ENCODE measurements at regions not wholly inside any gene's neighbourhood (a gene's known extent, or its start where the extent isn't known, plus 50 kb on each side); places are given as distances from the start of the nearest gene placed in this dataset.

DNA sequence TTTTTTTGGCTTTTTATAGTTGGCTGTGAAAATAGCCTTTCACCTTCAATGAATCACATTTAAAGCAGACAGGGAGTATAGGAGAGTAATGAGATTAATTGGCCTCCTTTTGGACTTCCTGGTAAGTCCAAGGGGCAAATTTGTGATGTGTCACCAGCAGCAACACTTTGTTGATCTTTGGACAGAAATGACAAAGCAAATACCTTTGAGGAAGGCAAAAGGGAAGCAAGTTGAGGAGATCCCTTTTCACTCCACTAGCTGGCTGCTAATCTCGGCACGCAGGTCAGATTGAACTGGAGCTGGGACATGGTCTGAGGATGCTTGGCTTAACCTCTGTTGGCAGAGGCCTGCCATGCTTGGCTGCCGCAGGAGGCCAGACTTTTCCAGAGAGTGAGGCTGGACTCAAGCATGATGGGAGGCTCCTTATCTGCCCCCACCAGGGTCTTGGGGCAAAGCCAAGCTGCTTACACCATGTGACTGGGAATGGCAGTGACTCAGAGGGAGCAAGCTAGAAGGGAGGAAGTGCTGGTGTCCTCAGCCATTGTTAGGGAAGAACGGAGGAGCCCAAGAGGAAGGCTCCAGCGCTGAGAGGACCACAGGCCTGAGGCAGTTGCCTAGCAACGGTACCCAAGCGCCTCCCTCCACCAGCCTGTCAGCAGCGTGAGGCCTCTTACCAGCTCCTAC, 174.5 kb upstream of the MAP1B start:
- Histone ChIP-seq H2AFZ (ENCODE audit: insufficient read depth, low read length, poor library complexity) (no peak overlapping the region), H2AK5ac (ENCODE audit: low read length) (no peak overlapping the region), H3K9me3 (ENCODE audit: insufficient read depth, low read depth, low read length) (no peaks in the 10 kb centered on the region), H2BK12ac (ENCODE audit: low read length) (no peak overlapping the region), H4K12ac (ENCODE audit: low read depth, low read length) (no peak overlapping the region), H3K14ac (ENCODE audit: low read length) (no peak overlapping the region), H4K8ac (ENCODE audit: low read depth, low read length) (no peak overlapping the region), H3K9ac (ENCODE audit: low read length) (no peak overlapping the region), H4K91ac (ENCODE audit: low read depth, low read length) (no peak overlapping the region), H3K4me2 (ENCODE audit: low read length) (no peak overlapping the region), H3K36me3 (ENCODE audit: control insufficient read depth in 1 of 2, insufficient read depth in 2 of 2, low read length in 2 of 2) (no peaks in the 10 kb centered on the region), H3K4ac (ENCODE audit: low read depth, low read length) (no peak overlapping the region), H3K4me3 (ENCODE audit: low read depth, low read length) (no peak overlapping the region), H3K4me1 (ENCODE audit: control insufficient read depth in 1 of 2, insufficient read depth in 2 of 2, low read length in 2 of 2) (no peaks in the 10 kb centered on the region), H3K27me3 (ENCODE audit: insufficient read depth, low read length) (no peaks in the 10 kb centered on the region), H3K79me2 (ENCODE audit: control insufficient read depth, insufficient read depth, low read length, poor library complexity) (no peaks in the 10 kb centered on the region), H3K79me1 (ENCODE audit: low read length) (no peaks in the 10 kb centered on the region), H2BK120ac (ENCODE audit: insufficient read depth, low read length, poor library complexity) (no peak overlapping the region), H3K23ac (ENCODE audit: low read length) (no peak overlapping the region), H2BK5ac (ENCODE audit: low read depth, low read length, poor library complexity) (no peak overlapping the region), H3K18ac (ENCODE audit: low read length) (no peak overlapping the region), H3K27ac (ENCODE audit: low read depth, low read length) (no peak overlapping the region)
- no peak for DNase-seq
- WGBS (ENCODE audit: extremely low coverage, insufficient coverage, insufficient read length), result no CpG with 5 or more reads among the region's 8 CpGs

DNA sequence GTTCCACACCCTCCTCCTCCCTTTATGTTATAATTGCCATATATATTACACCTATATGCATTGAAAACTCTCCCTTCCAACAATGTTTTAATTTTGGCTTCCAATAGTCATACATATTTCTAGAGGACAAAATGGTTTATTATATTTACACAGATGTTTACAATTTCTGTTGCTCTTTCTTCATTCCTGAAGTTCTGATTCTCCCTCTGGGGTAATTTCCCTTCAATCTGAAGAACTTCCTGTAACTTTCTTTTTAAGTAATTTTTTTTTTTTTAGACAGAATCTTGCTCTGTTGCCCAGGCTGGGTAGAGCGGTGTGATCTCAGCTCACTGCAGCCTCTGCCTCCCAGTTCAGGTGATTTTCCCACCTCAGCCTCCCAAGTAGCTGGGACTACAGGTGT, 173.0 kb upstream of the MAP1B start:
- WGBS (ENCODE audit: extremely low coverage, insufficient coverage, insufficient read length), result no CpG with 5 or more reads among the region's 1 CpG
- H4K12ac ChIP-seq (ENCODE audit: low read depth, low read length), result no peak overlapping the region

DNA sequence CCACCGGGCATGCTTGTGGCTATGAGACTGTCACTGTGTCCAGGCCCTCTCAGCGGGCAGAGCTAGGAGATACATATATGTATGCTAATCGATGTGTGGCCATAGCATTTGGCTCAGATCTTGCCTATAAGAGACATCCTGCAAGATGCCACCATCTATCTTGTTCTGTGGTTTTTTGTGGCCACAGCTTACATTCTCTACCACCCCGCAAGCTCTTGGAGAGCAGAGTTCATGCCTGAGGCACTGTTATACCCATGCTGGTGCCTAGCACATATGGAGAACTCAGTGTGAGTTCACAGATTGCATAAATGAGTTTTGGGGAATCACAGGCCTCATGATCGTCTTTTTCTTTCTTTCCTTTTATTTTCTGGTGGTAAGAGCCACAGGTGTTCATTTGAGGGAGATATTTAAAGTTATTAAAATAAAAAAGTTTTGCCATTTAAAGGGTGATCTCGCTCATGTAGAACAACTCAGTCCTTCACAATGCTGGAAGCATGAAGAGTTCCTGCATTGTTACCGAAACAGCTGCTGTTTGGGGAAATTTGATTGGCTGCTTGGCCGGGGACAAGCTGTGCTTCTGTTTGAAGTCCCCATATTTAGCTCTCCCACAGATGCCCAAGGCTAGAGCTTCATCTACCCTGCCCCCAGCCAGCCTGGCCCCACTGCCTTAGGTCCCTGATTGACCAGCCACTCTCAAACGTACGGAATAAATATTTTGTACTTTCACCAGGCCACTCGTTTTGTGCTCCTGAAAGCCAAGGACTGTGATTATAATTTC, 169.2 kb upstream of the MAP1B start:
- WGBS (ENCODE audit: extremely low coverage, insufficient coverage, insufficient read length), result no CpG with 5 or more reads among the region's 11 CpGs
- DNase-seq, result peak; percentile 6 to 22
- Histone ChIP-seq H3K4me3 (ENCODE audit: low read depth, low read length) (no peak overlapping the region), H3K4ac (ENCODE audit: low read depth, low read length) (no peak overlapping the region), H3K9me3 (ENCODE audit: insufficient read depth, low read depth, low read length) (no peaks in the 10 kb centered on the region), H2BK5ac (ENCODE audit: low read depth, low read length, poor library complexity) (no peak overlapping the region), H3K23ac (ENCODE audit: low read length) (no peak overlapping the region), H3K27me3 (ENCODE audit: insufficient read depth, low read length) (no peaks in the 10 kb centered on the region), H4K8ac (ENCODE audit: low read depth, low read length) (no peak overlapping the region), H3K4me1 (ENCODE audit: control insufficient read depth in 1 of 2, insufficient read depth in 2 of 2, low read length in 2 of 2) (no peaks in the 10 kb centered on the region), H4K91ac (ENCODE audit: low read depth, low read length) (no peak overlapping the region), H2BK12ac (ENCODE audit: low read length) (no peak overlapping the region), H2BK120ac (ENCODE audit: insufficient read depth, low read length, poor library complexity) (no peak overlapping the region), H4K12ac (ENCODE audit: low read depth, low read length) (no peak overlapping the region), H3K36me3 (ENCODE audit: control insufficient read depth in 1 of 2, insufficient read depth in 2 of 2, low read length in 2 of 2) (no peaks in the 10 kb centered on the region), H3K79me1 (ENCODE audit: low read length) (no peaks in the 10 kb centered on the region), H3K27ac (ENCODE audit: low read depth, low read length) (no peak overlapping the region), H3K9ac (ENCODE audit: low read length) (no peak overlapping the region), H3K4me2 (ENCODE audit: low read length) (no peak overlapping the region), H2AFZ (ENCODE audit: insufficient read depth, low read length, poor library complexity) (no peak overlapping the region), H2AK5ac (ENCODE audit: low read length) (no peak overlapping the region), H3K14ac (ENCODE audit: low read length) (no peak overlapping the region), H3K79me2 (ENCODE audit: control insufficient read depth, insufficient read depth, low read length, poor library complexity) (no peaks in the 10 kb centered on the region), H3K18ac (ENCODE audit: low read length) (no peak overlapping the region)

More for the DNA sequence above, 173.0 kb upstream of the MAP1B start:
- Histone ChIP-seq H2AFZ (ENCODE audit: insufficient read depth, low read length, poor library complexity) (no peak overlapping the region), H3K4ac (ENCODE audit: low read depth, low read length) (no peak overlapping the region), H4K8ac (ENCODE audit: low read depth, low read length) (no peak overlapping the region), H3K4me2 (ENCODE audit: low read length) (no peak overlapping the region), H3K79me1 (ENCODE audit: low read length) (no peaks in the 10 kb centered on the region), H2BK12ac (ENCODE audit: low read length) (no peak overlapping the region), H3K9ac (ENCODE audit: low read length) (no peak overlapping the region), H3K79me2 (ENCODE audit: control insufficient read depth, insufficient read depth, low read length, poor library complexity) (no peaks in the 10 kb centered on the region), H3K27me3 (ENCODE audit: insufficient read depth, low read length) (no peaks in the 10 kb centered on the region), H3K4me3 (ENCODE audit: low read depth, low read length) (no peak overlapping the region), H2BK5ac (ENCODE audit: low read depth, low read length, poor library complexity) (no peak overlapping the region), H3K23ac (ENCODE audit: low read length) (no peak overlapping the region), H2BK120ac (ENCODE audit: insufficient read depth, low read length, poor library complexity) (no peak overlapping the region), H3K14ac (ENCODE audit: low read length) (no peak overlapping the region), H4K91ac (ENCODE audit: low read depth, low read length) (no peak overlapping the region), H3K27ac (ENCODE audit: low read depth, low read length) (no peak overlapping the region), H3K18ac (ENCODE audit: low read length) (no peak overlapping the region), H3K36me3 (ENCODE audit: control insufficient read depth in 1 of 2, insufficient read depth in 2 of 2, low read length in 2 of 2) (no peaks in the 10 kb centered on the region), H3K9me3 (ENCODE audit: insufficient read depth, low read depth, low read length) (no peaks in the 10 kb centered on the region), H2AK5ac (ENCODE audit: low read length) (no peak overlapping the region), H3K4me1 (ENCODE audit: control insufficient read depth in 1 of 2, insufficient read depth in 2 of 2, low read length in 2 of 2) (no peaks in the 10 kb centered on the region)
- DNase-seq, result no peak

DNA sequence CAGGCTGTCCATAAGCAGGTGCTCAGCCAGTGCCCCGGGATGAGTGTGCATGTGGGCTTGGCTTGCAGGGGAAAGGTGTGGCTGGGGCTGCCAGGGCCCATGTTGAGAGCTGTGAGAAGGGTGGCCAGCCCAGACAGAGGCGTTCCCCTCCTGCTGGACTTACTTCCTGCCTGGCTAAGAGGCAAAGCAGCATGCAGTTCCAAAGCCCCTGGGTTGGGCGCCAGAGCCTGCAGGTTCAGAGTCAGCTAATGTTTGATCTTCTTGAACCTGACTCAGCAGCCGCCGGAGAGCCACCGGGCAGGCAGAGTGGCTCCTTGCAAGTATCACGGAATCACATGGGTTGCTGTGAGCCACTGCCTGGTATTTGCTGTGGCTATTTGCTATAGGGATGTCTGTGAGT, 168.4 kb upstream of the MAP1B start:
- Histone ChIP-seq H3K23ac (ENCODE audit: low read length) (no peak overlapping the region), H3K4me3 (ENCODE audit: low read depth, low read length) (no peak overlapping the region), H2BK12ac (ENCODE audit: low read length) (no peak overlapping the region), H3K4me2 (ENCODE audit: low read length) (no peak overlapping the region), H3K18ac (ENCODE audit: low read length) (no peak overlapping the region), H3K79me1 (ENCODE audit: low read length) (no peaks in the 10 kb centered on the region), H4K12ac (ENCODE audit: low read depth, low read length) (no peak overlapping the region), H2AK5ac (ENCODE audit: low read length) (no peak overlapping the region), H4K91ac (ENCODE audit: low read depth, low read length) (no peak overlapping the region), H3K14ac (ENCODE audit: low read length) (no peak overlapping the region), H3K79me2 (ENCODE audit: control insufficient read depth, insufficient read depth, low read length, poor library complexity) (no peaks in the 10 kb centered on the region), H3K36me3 (ENCODE audit: control insufficient read depth in 1 of 2, insufficient read depth in 2 of 2, low read length in 2 of 2) (no peaks in the 10 kb centered on the region), H3K9ac (ENCODE audit: low read length) (no peak overlapping the region), H2BK120ac (ENCODE audit: insufficient read depth, low read length, poor library complexity) (no peak overlapping the region), H3K4ac (ENCODE audit: low read depth, low read length) (no peak overlapping the region), H2AFZ (ENCODE audit: insufficient read depth, low read length, poor library complexity) (no peak overlapping the region), H3K27ac (ENCODE audit: low read depth, low read length) (no peak overlapping the region), H3K9me3 (ENCODE audit: insufficient read depth, low read depth, low read length) (no peaks in the 10 kb centered on the region), H4K8ac (ENCODE audit: low read depth, low read length) (no peak overlapping the region), H3K27me3 (ENCODE audit: insufficient read depth, low read length) (no peaks in the 10 kb centered on the region), H2BK5ac (ENCODE audit: low read depth, low read length, poor library complexity) (no peak overlapping the region), H3K4me1 (ENCODE audit: control insufficient read depth in 1 of 2, insufficient read depth in 2 of 2, low read length in 2 of 2) (no peaks in the 10 kb centered on the region)
- WGBS (ENCODE audit: extremely low coverage, insufficient coverage, insufficient read length), result no CpG with 5 or more reads among the region's 7 CpGs
- DNase-seq, result no peak

Measured in trophoblast cell (in vitro differentiated cells and primary cell).